K562 (cell line): ENCODE measurements at regions not wholly inside any gene's neighbourhood (a gene's known extent, or its start where the extent isn't known, plus 50 kb on each side); places are given as distances from the start of the nearest gene placed in this dataset.

ENCODE experiments used
- ARID4B ChIP-seq: sonication (generic); formaldehyde crosslinking; IDR thresholded peaks from 2 replicates; pipeline ENCODE4 v1.8.0; 2022; ENCODE audit warnings: mild to moderate bottlenecking, missing genetic modification reagents
- LARP7 ChIP-seq: fragments of 450-650 bp; IDR thresholded peaks from 2 replicates; pipeline ENCODE4 v1.6.1; 2016
- PRPF4 ChIP-seq: fragments of 200-400 bp; formaldehyde crosslinking; IDR thresholded peaks from one replicate; pipeline ENCODE4 v1.6.1; 2017; ENCODE audit warnings: low read length, low read depth, mild to moderate bottlenecking; ENCODE audit not compliant: insufficient read depth, poor library complexity, severe bottlenecking
- RB1 ChIP-seq: fragments of 450-650 bp; IDR thresholded peaks from 2 replicates; pipeline ENCODE4 v1.6.1; 2017; ENCODE audit warnings: low read depth, mild to moderate bottlenecking
- RBFOX2 ChIP-seq: fragments of 200-400 bp; formaldehyde crosslinking; IDR thresholded peaks from 2 replicates; pipeline ENCODE4 v1.6.1; 2017; ENCODE audit warnings: low read depth, mild to moderate bottlenecking, low read length, moderate library complexity
- RNF219 ChIP-seq: fragments of 250-450 bp; sonication (Bioruptor Pico); IDR thresholded peaks from 2 replicates; pipeline ENCODE4 v1.5.0; 2022; ENCODE audit warnings: mild to moderate bottlenecking
- TEAD2 ChIP-seq: fragments of 450-650 bp; IDR thresholded peaks from 2 replicates; pipeline ENCODE4 v1.6.1; 2016; ENCODE audit warnings: missing genetic modification characterization, control low read depth, missing compliant biosample characterization

- TF ChIP-seq RNF219 (CRISPR knock-in tag) = no peak
- no peak for TF ChIP-seq TEAD2 (tag)
- no peak for TF ChIP-seq RB1
- TF ChIP-seq PRPF4 = no peak
- no peak for TF ChIP-seq RBFOX2
- TF ChIP-seq LARP7 = no peak
- TF ChIP-seq ARID4B (CRISPR knock-in tag) = no peak
These were observed 69.3 kb upstream of the C7orf33 start (continued) for GRCh38 chr7:148521271-148521670.
